C4-2B (cell line): ENCODE measurements at regions not wholly inside any gene's neighbourhood (a gene's known extent, or its start where the extent isn't known, plus 50 kb on each side); places are given as distances from the start of the nearest gene placed in this dataset.
A peak's percentile ranks its signal among the peaks of the same experiment; 100 is the strongest.

Experiments
- H3K27ac ChIP-seq: fragments of 450-650 bp; 2 replicates; pipeline ENCODE4 v1.5.1; 2017
- CTCF ChIP-seq: fragments of 450-650 bp; conservative IDR thresholded peaks from 2 replicates; pipeline ENCODE4 v1.5.1; 2017; ENCODE audit warnings: mild to moderate bottlenecking
- ZFX ChIP-seq: fragments of 450-650 bp; IDR thresholded peaks from 2 replicates; pipeline ENCODE4 v1.6.1; 2017

GRCh38 chr7:115546790-115547189 lies 483.8 kb downstream of the TFEC start:
- H3K27ac ChIP-seq: no peak overlapping the region
- no peak for TF ChIP-seq CTCF

GRCh38 chr7:115533785-115534184 lies 496.8 kb downstream of the TFEC start:
- H3K27ac ChIP-seq: no peak overlapping the region
- no peak for TF ChIP-seq CTCF
- TF ChIP-seq ZFX: no peak

- TF ChIP-seq ZFX: no peak
- no peak for TF ChIP-seq CTCF
- H3K27ac ChIP-seq: no peak overlapping the region
Observed at GRCh38 chr7:115526278-115526677, 504.3 kb downstream of the TFEC start.

GRCh38 chr7:115522174-115522573 lies 508.4 kb downstream of the TFEC start:
- no peak for TF ChIP-seq ZFX
- no peak for TF ChIP-seq CTCF
- no peak overlapping the region for H3K27ac ChIP-seq

GRCh38 chr7:115516341-115516740 lies 514.2 kb downstream of the TFEC start:
- no peak overlapping the region for H3K27ac ChIP-seq
- TF ChIP-seq ZFX: no peak
- no peak for TF ChIP-seq CTCF

GRCh38 chr7:115511330-115511729 lies 519.2 kb downstream of the TFEC start:
- H3K27ac ChIP-seq: no peak overlapping the region
- TF ChIP-seq ZFX (no peak), CTCF (peak; percentile 59)

- TF ChIP-seq ZFX (no peak), CTCF (no peak)
- no peak overlapping the region for H3K27ac ChIP-seq
Observed at GRCh38 chr7:115505136-115505535, 525.4 kb downstream of the TFEC start.
